ENCODE measurements at regions not wholly inside any gene's neighbourhood (a gene's known extent, or its start where the extent isn't known, plus 50 kb on each side); places are given as distances from the start of the nearest gene placed in this dataset.

DNA sequence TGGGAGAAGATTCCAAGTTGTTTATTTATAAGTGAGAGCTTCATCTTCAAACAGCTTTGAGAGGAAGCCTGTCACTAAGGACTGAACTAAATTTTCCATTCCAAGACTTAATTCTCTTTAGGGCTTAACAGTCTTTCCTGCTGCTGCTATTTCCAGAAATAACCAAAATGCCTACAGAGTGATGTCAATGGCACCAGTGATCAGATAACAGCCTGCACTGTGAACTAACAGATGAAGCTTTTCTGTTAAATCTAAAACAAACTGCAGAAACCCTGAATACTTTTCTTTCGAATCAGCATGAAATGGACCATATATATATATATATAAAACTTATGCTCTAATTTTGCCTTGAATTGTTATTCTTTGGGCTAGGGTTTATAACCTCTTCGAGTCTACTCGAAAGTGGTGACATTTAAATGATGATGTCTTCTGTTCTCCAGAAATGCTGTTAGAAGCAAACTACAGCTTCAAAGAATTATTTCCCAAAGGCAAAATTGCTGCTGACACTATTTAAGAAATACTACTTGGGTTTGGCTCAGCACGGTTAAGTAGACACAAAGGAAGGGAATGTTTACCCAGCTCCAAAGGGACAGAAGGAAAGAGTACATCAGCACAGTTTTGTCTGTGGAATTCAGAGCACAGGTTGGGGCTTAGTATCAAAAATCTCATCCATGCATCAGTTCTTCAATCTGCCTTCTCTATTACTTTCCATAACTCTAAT lies 238.5 kb upstream of the LRRN1 start:
- no peak for FAIRE-seq
- no peak for TF ChIP-seq SPI1 (IDR thresholded peaks at IDR 0.05; ENCODE audit: low read depth, low read length)
- TF ChIP-seq POLR2AphosphoS5 (IDR thresholded peaks at IDR 0.05; ENCODE audit: low read depth, low read length): no peak
- TF ChIP-seq POU2F2 (IDR thresholded peaks at IDR 0.05; ENCODE audit: low read depth, low read length): no peak
- no peak for TF ChIP-seq POLR2A (IDR thresholded peaks at IDR 0.05; ENCODE audit: low read depth, low read length)
- no peak for DNase-seq (ENCODE audit: insufficient read length, low spot score)

- DNase-seq (ENCODE audit: insufficient read length, low spot score) (no peak), FAIRE-seq (no peak)
- TF ChIP-seq SPI1 (IDR thresholded peaks at IDR 0.05; ENCODE audit: low read depth, low read length): no peak
- no peak for TF ChIP-seq POU2F2 (IDR thresholded peaks at IDR 0.05; ENCODE audit: low read depth, low read length)
Observed at GRCh38 chr3:3559786-3560185, 239.4 kb upstream of the LRRN1 start.

DNA sequence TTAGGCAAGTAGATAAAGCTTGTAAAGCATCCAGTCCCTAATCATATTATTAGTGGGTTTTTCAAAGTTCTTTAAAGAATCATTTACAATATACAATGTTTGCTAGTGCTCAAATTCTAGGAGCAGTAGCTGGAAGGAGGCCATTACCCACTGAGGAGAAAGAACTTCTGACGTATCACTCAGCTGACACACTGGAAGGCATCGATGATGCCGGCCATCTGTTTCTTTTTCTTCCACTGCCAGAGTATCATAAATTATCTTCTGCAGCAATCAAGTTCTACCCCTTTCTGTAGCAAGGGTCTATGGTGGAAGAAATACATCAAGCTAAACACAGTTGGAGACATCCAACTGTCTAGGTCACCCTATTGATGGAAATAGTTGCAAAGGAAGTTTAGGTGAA lies 243.2 kb upstream of the LRRN1 start:
- no peak for TF ChIP-seq POLR2A (IDR thresholded peaks at IDR 0.05; ENCODE audit: low read depth, low read length)
- no peak for TF ChIP-seq SPI1 (IDR thresholded peaks at IDR 0.05; ENCODE audit: low read depth, low read length)
- no peak for TF ChIP-seq POU2F2 (IDR thresholded peaks at IDR 0.05; ENCODE audit: low read depth, low read length)
- TF ChIP-seq POLR2AphosphoS5 (IDR thresholded peaks at IDR 0.05; ENCODE audit: low read depth, low read length): no peak
- no peak for TF ChIP-seq TAF1 (IDR thresholded peaks at IDR 0.05; ENCODE audit: low read depth, low read length)
- TF ChIP-seq PAX5 (IDR thresholded peaks at IDR 0.05; ENCODE audit: insufficient read depth, low read length, severe bottlenecking): no peak
- DNase-seq (ENCODE audit: insufficient read length, low spot score) (no peak), FAIRE-seq (no peak)

GRCh38 chr3:3553236-3553635 lies 246.0 kb upstream of the LRRN1 start:
- no peak for FAIRE-seq
- TF ChIP-seq SPI1 (IDR thresholded peaks at IDR 0.05; ENCODE audit: low read depth, low read length): no peak
- TF ChIP-seq POU2F2 (IDR thresholded peaks at IDR 0.05; ENCODE audit: low read depth, low read length): no peak
- no peak for TF ChIP-seq TAF1 (IDR thresholded peaks at IDR 0.05; ENCODE audit: low read depth, low read length)
- no peak for TF ChIP-seq POLR2AphosphoS5 (IDR thresholded peaks at IDR 0.05; ENCODE audit: low read depth, low read length)
- TF ChIP-seq POLR2A (IDR thresholded peaks at IDR 0.05; ENCODE audit: low read depth, low read length): no peak
- no peak for DNase-seq (ENCODE audit: insufficient read length, low spot score)

DNA sequence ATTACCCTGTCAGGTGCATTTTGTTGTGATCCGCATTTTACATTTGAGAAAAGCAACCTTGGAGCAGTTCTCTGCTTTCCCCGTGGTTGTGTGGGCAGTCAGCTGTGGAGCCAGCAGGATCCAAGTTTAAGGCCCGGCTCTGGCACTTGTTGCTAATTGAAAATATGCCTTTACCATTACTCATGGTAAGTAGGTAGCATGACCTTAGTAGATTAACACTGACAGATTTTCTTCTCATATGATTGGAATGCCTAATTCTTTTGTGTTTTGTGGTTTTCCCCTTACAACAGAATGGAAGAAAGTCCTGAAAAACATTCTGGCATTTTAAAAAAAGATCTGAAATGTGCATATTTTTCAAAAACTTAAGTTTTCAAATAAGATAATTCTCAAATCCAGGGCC lies 246.5 kb upstream of the LRRN1 start:
- DNase-seq (ENCODE audit: insufficient read length, low spot score): no peak
- no peak for TF ChIP-seq TAF1 (IDR thresholded peaks at IDR 0.05; ENCODE audit: low read depth, low read length)
- no peak for TF ChIP-seq POU2F2 (IDR thresholded peaks at IDR 0.05; ENCODE audit: low read depth, low read length)
- TF ChIP-seq PAX5 (IDR thresholded peaks at IDR 0.05; ENCODE audit: insufficient read depth, low read length, severe bottlenecking): no peak
- no peak for TF ChIP-seq POLR2AphosphoS5 (IDR thresholded peaks at IDR 0.05; ENCODE audit: low read depth, low read length)
- TF ChIP-seq SPI1 (IDR thresholded peaks at IDR 0.05; ENCODE audit: low read depth, low read length): no peak
- no peak for TF ChIP-seq POLR2A (IDR thresholded peaks at IDR 0.05; ENCODE audit: low read depth, low read length)
- FAIRE-seq: no peak

GRCh38 chr3:3551981-3552380 lies 247.2 kb upstream of the LRRN1 start:
- FAIRE-seq (no peak), DNase-seq (ENCODE audit: insufficient read length, low spot score) (no peak)
- TF ChIP-seq PAX5 (IDR thresholded peaks at IDR 0.05; ENCODE audit: insufficient read depth, low read length, severe bottlenecking) (no peak), SPI1 (IDR thresholded peaks at IDR 0.05; ENCODE audit: low read depth, low read length) (no peak), POLR2A (IDR thresholded peaks at IDR 0.05; ENCODE audit: low read depth, low read length) (no peak), POU2F2 (IDR thresholded peaks at IDR 0.05; ENCODE audit: low read depth, low read length) (no peak), TAF1 (IDR thresholded peaks at IDR 0.05; ENCODE audit: low read depth, low read length) (no peak), POLR2AphosphoS5 (IDR thresholded peaks at IDR 0.05; ENCODE audit: low read depth, low read length) (no peak)

DNA sequence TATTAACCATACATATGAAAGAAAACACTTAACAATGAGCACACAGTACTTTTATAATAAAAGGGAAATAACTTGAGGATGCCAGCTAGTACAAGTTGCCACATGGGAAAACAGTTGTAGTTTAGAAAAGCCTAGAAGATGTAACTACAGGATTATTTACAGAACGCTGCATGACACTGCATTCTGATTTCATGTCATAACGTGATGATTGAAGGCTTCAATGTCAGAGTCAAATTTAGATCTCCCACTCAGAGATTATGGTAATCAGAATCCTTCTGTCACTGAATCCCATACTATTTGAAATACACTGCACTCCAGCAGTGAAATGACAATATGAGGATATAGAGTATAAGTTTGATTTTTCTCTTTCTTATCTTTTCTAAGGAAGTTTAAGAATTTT lies 253.9 kb upstream of the LRRN1 start:
- TF ChIP-seq SPI1 (IDR thresholded peaks at IDR 0.05; ENCODE audit: low read depth, low read length) (no peak), POLR2AphosphoS5 (IDR thresholded peaks at IDR 0.05; ENCODE audit: low read depth, low read length) (no peak), POLR2A (IDR thresholded peaks at IDR 0.05; ENCODE audit: low read depth, low read length) (no peak), POU2F2 (IDR thresholded peaks at IDR 0.05; ENCODE audit: low read depth, low read length) (no peak), PAX5 (IDR thresholded peaks at IDR 0.05; ENCODE audit: insufficient read depth, low read length, severe bottlenecking) (no peak), TAF1 (IDR thresholded peaks at IDR 0.05; ENCODE audit: low read depth, low read length) (no peak)
- no peak for FAIRE-seq
- no peak for DNase-seq (ENCODE audit: insufficient read length, low spot score)

- FAIRE-seq (no peak), DNase-seq (ENCODE audit: insufficient read length, low spot score) (no peak)
- TF ChIP-seq POLR2A (IDR thresholded peaks at IDR 0.05; ENCODE audit: low read depth, low read length): no peak
- TF ChIP-seq POU2F2 (IDR thresholded peaks at IDR 0.05; ENCODE audit: low read depth, low read length): no peak
- no peak for TF ChIP-seq POLR2AphosphoS5 (IDR thresholded peaks at IDR 0.05; ENCODE audit: low read depth, low read length)
- no peak for TF ChIP-seq SPI1 (IDR thresholded peaks at IDR 0.05; ENCODE audit: low read depth, low read length)
- no peak for TF ChIP-seq PAX5 (IDR thresholded peaks at IDR 0.05; ENCODE audit: insufficient read depth, low read length, severe bottlenecking)
- TF ChIP-seq TAF1 (IDR thresholded peaks at IDR 0.05; ENCODE audit: low read depth, low read length): no peak
Observed at GRCh38 chr3:3538451-3538850, 260.8 kb upstream of the LRRN1 start.

DNA sequence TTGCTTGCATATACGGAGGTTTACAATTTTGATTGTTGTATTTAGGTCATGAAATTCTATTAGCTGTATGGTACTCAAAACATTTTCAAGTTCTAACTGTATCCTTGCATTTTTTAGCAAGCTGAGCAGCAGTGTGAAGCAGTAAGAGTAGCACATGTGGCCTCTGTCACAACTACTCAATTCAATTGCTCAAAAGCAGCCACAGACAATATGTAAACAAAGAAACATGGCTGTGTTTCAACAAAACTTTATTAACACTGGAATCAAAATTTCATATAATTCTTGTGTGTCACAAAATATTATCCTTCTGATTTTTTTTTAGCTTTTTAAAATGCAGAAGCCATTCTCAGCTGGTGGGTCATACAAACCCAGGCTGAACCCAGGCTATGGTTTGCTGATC lies 266.7 kb upstream of the LRRN1 start:
- DNase-seq (ENCODE audit: insufficient read length, low spot score): no peak
- no peak for FAIRE-seq
- no peak for TF ChIP-seq POLR2A (IDR thresholded peaks at IDR 0.05; ENCODE audit: low read depth, low read length)
- no peak for TF ChIP-seq SPI1 (IDR thresholded peaks at IDR 0.05; ENCODE audit: low read depth, low read length)
- no peak for TF ChIP-seq PAX5 (IDR thresholded peaks at IDR 0.05; ENCODE audit: insufficient read depth, low read length, severe bottlenecking)
- no peak for TF ChIP-seq POU2F2 (IDR thresholded peaks at IDR 0.05; ENCODE audit: low read depth, low read length)
- TF ChIP-seq TAF1 (IDR thresholded peaks at IDR 0.05; ENCODE audit: low read depth, low read length): no peak
- no peak for TF ChIP-seq POLR2AphosphoS5 (IDR thresholded peaks at IDR 0.05; ENCODE audit: low read depth, low read length)

- DNase-seq (ENCODE audit: insufficient read length, low spot score): no peak
- no peak for FAIRE-seq
- TF ChIP-seq SPI1 (IDR thresholded peaks at IDR 0.05; ENCODE audit: low read depth, low read length): no peak
- TF ChIP-seq POU2F2 (IDR thresholded peaks at IDR 0.05; ENCODE audit: low read depth, low read length): no peak
- no peak for TF ChIP-seq POLR2A (IDR thresholded peaks at IDR 0.05; ENCODE audit: low read depth, low read length)
- no peak for TF ChIP-seq PAX5 (IDR thresholded peaks at IDR 0.05; ENCODE audit: insufficient read depth, low read length, severe bottlenecking)
- no peak for TF ChIP-seq POLR2AphosphoS5 (IDR thresholded peaks at IDR 0.05; ENCODE audit: low read depth, low read length)
Observed at GRCh38 chr3:3531476-3531875, 267.8 kb upstream of the LRRN1 start.
